Activated naive CD4-positive, alpha-beta T cell treated with Interleukin-2 at 50 U/mL for 16 hours (primary cell): ENCODE measurements at regions not wholly inside any gene's neighbourhood (a gene's known extent, or its start where the extent isn't known, plus 50 kb on each side); places are given as distances from the start of the nearest gene placed in this dataset.
"Not testable (repeated sequence)": the region's sequence is repeated elsewhere in the genome, so short reads cannot be mapped to it uniquely, and the experiment has no call there.

ENCODE experiments used
- DNase-seq: peaks from one replicate; pipeline ENCODE4 v3.0.0-alpha.2; 2020

DNA sequence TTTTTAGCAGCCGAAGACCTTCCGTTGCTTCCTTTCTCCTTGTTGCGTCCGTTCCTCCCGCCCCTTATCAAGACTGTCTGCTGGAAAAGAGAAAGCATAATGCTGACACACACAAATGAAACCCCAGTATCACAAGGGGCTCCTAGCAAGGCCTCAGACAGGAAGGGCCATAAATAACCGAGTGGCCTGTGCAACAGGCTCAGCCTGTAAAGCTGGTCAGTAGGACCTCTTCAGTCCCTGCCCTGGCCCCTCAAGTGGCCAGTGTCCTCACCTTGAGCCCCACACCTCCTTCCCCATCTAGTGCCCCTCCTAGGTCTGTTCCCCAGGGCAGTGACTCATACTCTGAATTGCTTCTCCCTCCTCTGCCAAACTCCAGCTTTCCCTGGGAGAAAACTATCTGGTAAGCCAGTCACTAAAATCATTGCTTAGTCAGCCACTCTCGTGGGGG, 174.6 kb upstream of the IL12B start:
- no peak for DNase-seq

DNA sequence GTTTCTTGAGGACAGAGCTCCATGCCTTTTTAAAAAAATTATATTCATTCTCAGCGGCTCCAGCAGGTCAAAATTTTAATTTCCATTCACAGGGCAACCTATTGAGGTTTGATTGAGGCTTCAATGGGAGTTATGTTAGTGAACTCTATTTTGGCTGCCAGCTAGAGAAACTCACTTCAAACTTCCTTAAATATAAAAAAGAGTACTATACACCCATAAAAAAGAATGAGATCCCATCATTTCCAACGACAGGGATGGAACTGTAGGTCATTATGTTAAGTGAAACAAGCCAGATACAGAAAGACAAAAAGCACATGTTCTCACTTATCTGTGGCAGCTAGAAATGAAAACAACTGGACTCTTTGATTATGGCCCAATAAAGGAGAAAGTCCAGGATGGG, 176.8 kb upstream of the IL12B start:
- no peak for DNase-seq

DNA sequence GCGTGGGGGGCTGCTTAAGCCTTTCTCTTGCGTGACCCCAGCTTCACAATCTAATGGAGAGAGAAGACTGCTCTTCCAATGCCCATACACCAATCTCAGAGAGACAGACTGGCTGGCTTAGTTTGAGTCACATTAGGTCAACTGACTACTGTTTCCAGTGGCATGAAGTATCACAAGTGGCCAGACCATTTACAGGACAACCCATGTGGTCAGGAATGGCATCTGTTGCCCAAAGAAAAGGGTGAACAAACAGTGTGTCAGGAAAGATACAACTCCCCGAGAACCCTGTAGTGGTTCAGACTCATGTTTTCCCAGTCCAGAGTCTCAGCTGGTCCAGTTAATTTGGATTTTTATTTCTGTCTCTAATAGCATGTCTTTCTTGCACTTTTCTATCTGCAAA, 177.4 kb upstream of the IL12B start:
- no peak for DNase-seq

- DNase-seq, result no peak
Measured at GRCh38 chr5:159508344-159508743, 178.1 kb upstream of the IL12B start.

DNA sequence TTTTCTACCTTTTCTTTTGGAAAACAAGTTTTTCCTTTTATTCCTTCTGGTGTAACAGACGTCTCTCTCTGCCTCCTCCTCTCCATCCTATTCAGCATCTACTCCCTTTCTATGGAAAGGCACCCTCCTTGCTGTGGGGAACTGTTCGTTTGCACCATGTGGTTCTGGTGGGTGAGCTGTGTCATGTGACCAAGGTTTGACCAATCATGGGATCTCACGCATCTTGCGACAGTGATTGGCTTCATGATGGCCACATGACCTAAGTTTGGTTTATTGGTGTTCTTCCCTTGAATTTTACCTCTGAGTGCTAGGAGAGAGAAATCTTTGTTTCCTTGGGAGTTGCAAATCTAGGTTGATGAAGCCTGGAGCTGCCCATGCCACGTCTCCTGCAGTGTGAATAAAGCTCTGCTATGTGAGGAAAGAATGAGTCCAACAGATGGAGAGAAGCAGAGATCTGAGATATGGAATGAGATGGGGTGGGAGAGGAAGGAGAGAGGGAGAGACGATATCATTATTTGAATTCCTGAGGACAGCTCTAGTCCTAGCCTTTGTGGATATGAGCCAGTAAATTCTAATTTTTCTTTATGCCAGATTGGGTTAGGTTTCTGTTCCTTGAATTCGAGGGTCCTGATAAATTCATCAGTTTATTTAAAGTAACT, 178.8 kb upstream of the IL12B start:
- DNase-seq, result no peak

GRCh38 chr5:159510282-159510681, 180.0 kb upstream of the IL12B start:
- DNase-seq, result no peak

GRCh38 chr5:159511570-159511969, 181.3 kb upstream of the IL12B start:
- DNase-seq, result no peak

- DNase-seq, result no peak
Measured at GRCh38 chr5:159512064-159512463, 181.8 kb upstream of the IL12B start.

DNA sequence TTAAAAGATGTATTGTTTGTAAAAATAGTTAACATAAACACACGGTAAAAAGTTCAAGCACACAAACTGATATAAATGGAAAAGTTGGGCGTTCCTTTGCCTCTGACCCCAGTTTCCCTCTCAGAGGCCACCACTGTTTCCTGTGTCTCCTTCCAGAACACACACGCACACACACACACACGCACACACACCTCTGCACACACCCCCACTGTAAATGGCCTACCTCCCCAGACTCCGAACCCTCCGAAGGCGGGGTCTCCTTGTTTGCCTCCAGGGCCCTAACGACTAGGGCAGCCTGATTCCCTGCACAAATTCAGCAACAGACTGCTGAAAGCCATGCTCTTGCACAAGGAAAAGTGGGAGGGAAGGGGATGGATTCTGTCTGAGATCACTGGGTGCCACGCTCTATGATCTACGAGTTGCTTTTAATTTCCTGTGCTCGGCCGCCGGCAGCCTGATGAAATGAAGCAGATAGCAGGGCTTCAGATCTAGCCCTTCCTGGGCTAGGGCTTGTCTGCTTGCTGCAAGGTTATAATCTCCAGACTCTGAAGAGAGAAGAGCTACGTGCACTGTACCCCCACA, 184.0 kb upstream of the IL12B start:
- DNase-seq, result no peak

- DNase-seq, result peak; percentile 22
Measured at GRCh38 chr5:159515197-159515596, 184.9 kb upstream of the IL12B start.

- DNase-seq, result peak; percentile 70
Measured at GRCh38 chr5:159515909-159516415, 185.7 kb upstream of the IL12B start.

- DNase-seq, result no peak
Measured at GRCh38 chr5:159518371-159518770, 188.1 kb upstream of the IL12B start.

GRCh38 chr5:159519365-159519764, 189.1 kb upstream of the IL12B start:
- no peak for DNase-seq

DNA sequence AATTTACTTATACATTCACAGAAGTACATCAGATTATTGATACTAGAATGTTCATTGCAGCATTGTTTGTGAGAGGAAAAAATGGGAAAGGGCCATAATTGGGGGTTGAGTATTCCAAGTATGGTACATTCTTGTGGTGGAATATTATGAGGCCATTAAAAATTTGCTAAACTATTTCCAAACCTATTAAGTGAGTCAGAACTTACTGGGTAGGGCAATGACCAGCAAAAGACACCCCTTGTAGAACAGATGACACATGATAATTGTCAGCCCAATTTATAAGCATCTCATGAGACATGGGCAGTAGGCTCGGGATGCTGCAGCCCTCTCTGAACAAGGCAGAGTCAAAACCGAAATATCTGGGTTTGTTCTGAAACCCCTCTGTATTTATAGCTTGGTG, 192.6 kb upstream of the IL12B start:
- DNase-seq, result no peak

- DNase-seq, result not testable (repeated sequence)
Measured at GRCh38 chr5:159524279-159524678, 194.0 kb upstream of the IL12B start.

DNA sequence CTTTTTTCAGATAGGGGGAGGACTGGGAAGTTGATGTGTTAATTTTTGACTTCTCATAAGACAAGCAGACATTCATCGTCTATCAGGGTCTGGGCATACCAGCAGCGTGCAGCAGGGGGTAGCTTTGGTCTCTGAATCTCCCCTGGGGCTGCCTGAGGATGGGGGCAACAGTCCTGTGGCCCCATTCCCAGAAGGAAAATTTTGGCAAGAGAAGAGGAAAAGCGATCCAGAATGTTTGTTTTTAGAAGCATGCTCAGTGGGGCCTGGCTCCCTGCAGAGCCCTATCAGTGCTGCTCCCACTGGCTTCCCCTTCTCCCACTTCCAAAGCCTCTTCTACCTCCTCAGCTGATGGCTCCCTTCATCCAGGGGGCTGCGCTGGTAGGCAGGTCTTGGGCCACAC, 194.8 kb upstream of the IL12B start:
- DNase-seq, result no peak

GRCh38 chr5:159527546-159528254, 197.4 kb upstream of the IL12B start:
- no peak for DNase-seq

DNA sequence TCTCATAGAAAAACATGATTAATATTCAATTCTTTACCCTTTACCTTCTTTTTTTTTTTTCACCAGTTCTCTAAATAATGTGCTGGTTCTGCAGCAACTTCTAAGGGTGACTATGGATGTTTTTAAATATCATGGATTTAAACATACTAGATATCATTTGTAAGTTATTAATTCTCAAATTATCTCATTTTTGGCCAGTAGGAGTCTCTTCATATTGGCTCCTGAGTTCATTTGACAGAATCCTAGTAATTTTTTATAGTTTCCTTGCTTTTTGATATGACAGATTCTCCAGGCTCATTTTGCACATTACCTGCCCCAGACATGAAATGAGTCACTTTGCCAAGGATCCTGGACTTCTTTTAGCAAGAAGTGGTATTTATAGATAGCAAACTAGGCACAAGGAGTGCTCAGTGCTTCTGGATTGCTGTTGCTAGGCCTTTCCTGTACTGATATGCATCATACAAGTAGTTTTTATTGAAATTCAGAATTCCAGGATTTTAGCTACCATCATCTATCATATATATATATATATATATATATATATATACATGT, 201.3 kb upstream of the IL12B start:
- DNase-seq, result no peak

DNA sequence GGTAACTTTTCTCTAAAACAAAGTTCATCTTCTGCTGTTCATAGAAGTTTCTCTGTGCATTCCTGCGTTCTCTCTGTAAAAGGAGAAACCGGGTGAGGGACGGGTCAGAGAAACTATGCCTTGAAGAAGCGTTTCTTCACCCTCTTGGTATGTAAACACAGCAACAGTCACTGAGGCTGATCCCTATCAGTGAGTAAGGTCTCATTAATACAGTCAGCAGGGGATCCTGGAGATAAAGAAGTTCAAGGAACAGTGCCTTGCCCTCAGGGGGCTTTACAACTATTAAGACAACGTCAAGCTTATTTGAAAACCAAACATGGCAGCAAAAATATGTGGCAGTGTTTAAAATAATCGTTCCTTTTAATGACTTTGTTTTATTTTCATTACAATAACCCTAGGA, 202.9 kb upstream of the IL12B start:
- no peak for DNase-seq

GRCh38 chr5:159536166-159536565, 205.9 kb upstream of the IL12B start:
- DNase-seq, result no peak

DNA sequence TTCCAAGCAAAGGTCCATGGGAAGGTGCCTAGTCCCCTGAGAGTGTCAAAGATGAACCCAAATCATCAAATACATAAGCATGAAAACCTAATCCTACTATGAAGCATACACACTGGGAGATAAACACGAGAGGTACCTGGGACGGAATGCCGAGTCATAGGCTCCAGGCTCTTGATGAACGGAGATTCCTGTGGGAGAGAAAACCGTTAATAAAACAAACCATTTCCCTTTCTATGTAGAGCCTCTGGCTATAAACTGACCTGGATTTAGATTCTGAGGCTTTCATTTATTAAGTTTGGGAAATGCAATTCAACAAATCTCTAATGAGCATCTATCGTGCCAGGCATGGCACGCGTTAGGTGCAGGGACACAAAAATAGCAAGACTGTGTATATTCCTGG, 206.4 kb upstream of the IL12B start:
- DNase-seq, result no peak

DNA sequence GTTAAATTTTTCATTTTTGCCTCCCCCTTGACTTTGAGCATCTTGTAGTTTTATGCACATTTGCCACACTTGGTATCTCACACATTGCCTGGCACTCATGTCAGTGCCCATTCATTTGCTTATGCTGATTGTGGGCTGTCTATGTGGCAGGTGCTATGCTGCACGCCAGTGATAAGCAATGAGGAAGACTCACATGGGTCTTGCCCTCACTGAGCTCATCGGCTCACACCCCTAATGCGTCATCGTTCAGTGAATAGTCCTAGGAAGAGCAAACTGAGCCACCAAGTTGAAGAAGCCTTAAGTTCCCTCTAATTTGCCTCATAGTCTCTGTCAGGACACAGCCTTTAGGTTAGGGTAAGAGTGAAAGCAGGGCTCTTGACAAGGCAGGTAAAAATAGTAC, 209.4 kb upstream of the IL12B start:
- DNase-seq, result no peak

DNA sequence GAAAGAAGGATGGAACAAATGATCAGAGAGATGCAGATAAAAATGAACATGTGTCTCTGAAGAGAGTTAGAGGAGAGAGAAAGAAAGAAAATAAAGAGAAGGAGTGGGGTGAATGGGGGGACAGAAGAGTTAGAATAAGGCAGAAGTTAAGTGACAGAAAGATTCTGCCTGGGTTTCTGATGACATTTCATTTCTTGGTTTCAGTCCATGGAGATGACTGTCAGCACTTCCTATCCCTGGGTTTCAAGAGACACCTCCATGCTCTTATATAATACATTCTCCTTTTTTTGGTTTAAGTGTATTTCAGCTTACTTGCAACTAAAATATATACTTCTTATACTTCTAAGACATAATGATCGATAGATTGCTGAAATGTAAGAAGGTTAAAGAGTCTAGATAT, 213.0 kb upstream of the IL12B start:
- DNase-seq, result no peak

DNA sequence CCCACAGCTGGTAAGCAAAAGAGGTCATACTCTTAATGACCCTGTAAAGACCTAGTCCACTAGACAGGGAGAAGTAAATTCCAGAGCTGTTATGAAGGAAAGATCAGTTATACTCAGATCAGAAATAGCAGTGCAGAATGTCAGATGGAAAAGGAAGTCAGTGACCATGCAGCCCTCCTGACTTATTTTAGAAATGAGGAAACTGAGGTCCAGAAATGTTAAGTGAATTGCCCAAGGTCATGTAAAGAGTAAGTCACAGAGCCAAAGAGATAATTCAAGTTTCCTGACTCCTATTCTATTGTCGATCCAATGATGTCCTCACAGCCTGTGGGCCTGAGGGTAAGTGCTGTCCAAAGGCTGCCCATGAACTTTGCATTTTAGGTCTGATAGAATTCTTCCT, 214.9 kb upstream of the IL12B start:
- DNase-seq, result no peak
